ENCODE measurements at regions not wholly inside any gene's neighbourhood (a gene's known extent, or its start where the extent isn't known, plus 50 kb on each side); places are given as distances from the start of the nearest gene placed in this dataset.
A peak's percentile ranks its signal among the peaks of the same experiment; 100 is the strongest.

- Histone ChIP-seq H2AFZ (replicated peaks; ENCODE audit: low read length, poor library complexity) (no peak overlapping the region), H2AK9ac (replicated peaks; ENCODE audit: low read depth, low read length, poor library complexity) (no peak overlapping the region), H2BK15ac (ENCODE audit: low read depth, low read length) (no peak overlapping the region), H3K79me1 (ENCODE audit: low read depth in 1 of 2, low read length in 2 of 2) (no peaks in the 10 kb centered on the region), H3K9me1 (ENCODE audit: insufficient read depth, low read length) (peaks cover 3% of the 10 kb centered on the region), H2BK20ac (ENCODE audit: low read depth, low read length) (peak overlapping the region; percentile 44), H3K4me2 (ENCODE audit: low read depth, low read length) (no peak overlapping the region), H3K9me3 (ENCODE audit: control insufficient read depth, insufficient read depth, low read length) (peaks cover 3% of the 10 kb centered on the region; the same call in 1 of the 2 replicates), H4K5ac (ENCODE audit: low read depth, low read length) (no peak overlapping the region), H3K4ac (ENCODE audit: low read depth, low read length) (peak overlapping the region; percentile 25; the same call in 1 of the 2 replicates), H3K18ac (ENCODE audit: low read depth, low read length) (no peak overlapping the region), H3K4me3 (ENCODE audit: insufficient read depth, low read depth, low read length) (no peak overlapping the region), H4K20me1 (ENCODE audit: insufficient read depth, low read length) (no peaks in the 10 kb centered on the region; the same call in 1 of the 2 replicates), H4K8ac (ENCODE audit: low read depth in 2 of 2, low read length in 2 of 2) (no peak overlapping the region), H2AK5ac (ENCODE audit: low read depth, low read length) (peak overlapping the region; percentile 69; the same call in 1 of the 2 replicates), H3K36me3 (ENCODE audit: control insufficient read depth, insufficient read depth, low read length) (no peaks in the 10 kb centered on the region), H3K27me3 (ENCODE audit: control insufficient read depth, insufficient read depth, low read length) (peaks cover 10% of the 10 kb centered on the region), H4K91ac (ENCODE audit: insufficient read depth, low read depth, low read length) (no peak overlapping the region), H3K9ac (ENCODE audit: low read depth, low read length) (no peak overlapping the region), H2BK5ac (ENCODE audit: low read depth, low read length, poor library complexity, severe bottlenecking) (no peak overlapping the region), H3K4me1 (ENCODE audit: control insufficient read depth, insufficient read depth, low read length) (peaks cover 7% of the 10 kb centered on the region), H3K14ac (replicated peaks; ENCODE audit: low read depth, low read length) (no peak overlapping the region; the same call in 1 of the 2 replicates), H2BK120ac (ENCODE audit: low read depth, low read length) (peak overlapping the region; percentile 30; the same call in 1 of the 2 replicates), H3K27ac (ENCODE audit: insufficient read depth, low read length) (no peak overlapping the region), H3K56ac (ENCODE audit: extremely low read depth, insufficient read depth, low read length) (no peak overlapping the region), H3K23ac (ENCODE audit: low read depth, low read length) (no peak overlapping the region)
- intact Hi-C loops (cut with micrococcal nuclease), result loop anchor here (10.0 kb wide), 1 partner anchor 455 kb away; the partner anchor contains the start of gene SAMD13
- CTCF ChIA-PET, result interaction anchor here (0.6 to 1.4 kb wide), 3 partner anchors 10 to 110 kb away, joined by 3 to 5 read pairs (median 5); no protein-coding TSS in a partner anchor
- dilution Hi-C loops (cut with HindIII; ENCODE audit: low sequenced_read_pairs, unreplicated experiment), result no loop called here
- BruUV-seq (replicated peaks), result no TSS peak
- no peak for DNase-seq
- POLR2A ChIA-PET (ENCODE audit: unreplicated experiment), result interaction anchor here (1.0 kb wide), 1 partner anchor 187 kb away, joined by 3 read pairs; no protein-coding TSS in a partner anchor
- in situ Hi-C loops (cut with MboI; ENCODE audit: low sequenced_read_pairs), result loop anchor here (10.0 to 25.0 kb wide), 3 partner anchors 322 to 625 kb away; no protein-coding TSS in a partner anchor
- TF ChIP-seq CTCF (conservative IDR thresholded peaks at IDR 0.05; ENCODE audit: low read depth, low read length) (no peak), NFE2L2 (IDR thresholded peaks at IDR 0.05; ENCODE audit: low read depth, low read length) (no peak), ELK1 (IDR thresholded peaks at IDR 0.05; ENCODE audit: borderline replicate concordance, low read depth, low read length) (no peak), CHD1 (IDR thresholded peaks at IDR 0.05; ENCODE audit: low read depth, low read length) (no peak), MAZ (IDR thresholded peaks at IDR 0.05; ENCODE audit: borderline replicate concordance, low read depth, low read length) (no peak), BHLHE40 (IDR thresholded peaks at IDR 0.05; ENCODE audit: low read depth, low read length) (no peak), USF2 (IDR thresholded peaks at IDR 0.05; ENCODE audit: low read depth, low read length) (no peak), MAFK (IDR thresholded peaks at IDR 0.05; ENCODE audit: low read depth, low read length) (no peak), RAD21 (IDR thresholded peaks at IDR 0.05; ENCODE audit: low read length) (no peak), RFX5 (IDR thresholded peaks at IDR 0.05; ENCODE audit: low read depth, low read length) (no peak), FOS (IDR thresholded peaks at IDR 0.05; ENCODE audit: low read depth, low read length) (no peak), MXI1 (IDR thresholded peaks at IDR 0.05; ENCODE audit: borderline replicate concordance, low read depth, low read length) (no peak)
- ATAC-seq (ENCODE audit: low read depth), result no peak
- WGBS, 2 experiments (ENCODE audit: extremely low coverage in 2 of 2, insufficient read length in 1 of 2), result no CpG with 5 or more reads among the region's 10 CpGs
Observed at GRCh38 chr1:84759756-84760155, 69.5 kb upstream of the SSX2IP start.

All from IMR-90 (cell line).